H9 (cell line): ENCODE measurements at regions not wholly inside any gene's neighbourhood (a gene's known extent, or its start where the extent isn't known, plus 50 kb on each side); places are given as distances from the start of the nearest gene placed in this dataset.

Experiments used
- DNase-seq: peaks from one replicate; pipeline ENCODE4 v3.0.0-alpha.2; 2017
- H2AFZ ChIP-seq: one replicate; pipeline ENCODE4 v1.6.1; 2013; ENCODE audit warnings: mild to moderate bottlenecking, low read length, control low read depth, moderate library complexity
- H2AK5ac ChIP-seq: 2 replicates; pipeline ENCODE4 v1.6.1; 2013; ENCODE audit warnings: low read length, control low read depth, mixed read lengths; ENCODE audit not compliant: insufficient read length
- H2BK120ac ChIP-seq: one replicate; pipeline ENCODE4 v1.6.1; 2013; ENCODE audit warnings: low read depth, mild to moderate bottlenecking, low read length, control low read depth, inconsistent platforms; ENCODE audit not compliant: poor library complexity, severe bottlenecking
- H2BK12ac ChIP-seq: 2 replicates; pipeline ENCODE4 v1.6.1; 2013; ENCODE audit warnings: low read length, control low read depth, mixed read lengths, low read depth; ENCODE audit not compliant: insufficient read length
- H2BK15ac ChIP-seq: 2 replicates; pipeline ENCODE4 v1.6.1; 2013; ENCODE audit warnings: low read depth, low read length, control low read depth
- H2BK20ac ChIP-seq: one replicate; pipeline ENCODE4 v1.6.1; 2013; ENCODE audit warnings: low read depth, mild to moderate bottlenecking, low read length, control low read depth, inconsistent platforms; ENCODE audit not compliant: poor library complexity, severe bottlenecking
- H2BK5ac ChIP-seq: 2 replicates; pipeline ENCODE4 v1.6.1; 2013; ENCODE audit warnings: low read length, control low read depth, mixed read lengths; ENCODE audit not compliant: insufficient read length
- H3K14ac ChIP-seq: 2 replicates; pipeline ENCODE4 v1.6.1; 2013; ENCODE audit warnings: low read length, control low read depth; ENCODE audit not compliant: insufficient read depth
- H3K18ac ChIP-seq: 2 replicates; pipeline ENCODE4 v1.6.1; 2013; ENCODE audit warnings: low read depth, mild to moderate bottlenecking, mixed read lengths, low read length, control low read depth; ENCODE audit not compliant: insufficient read length
- H3K23ac ChIP-seq: 2 replicates; pipeline ENCODE4 v1.6.1; 2013; ENCODE audit warnings: low read length, control low read depth, mixed read lengths, low read depth; ENCODE audit not compliant: insufficient read length
- H3K23me2 ChIP-seq: 2 replicates; pipeline ENCODE4 v1.6.1; 2013; ENCODE audit warnings: low read depth, mild to moderate bottlenecking, mixed read lengths, low read length, control low read depth; ENCODE audit not compliant: insufficient read length, poor library complexity, severe bottlenecking
- H3K27ac ChIP-seq: 2 replicates; pipeline ENCODE4 v1.5.1; 2013; ENCODE audit warnings: low read length, control low read depth, mixed read lengths, low read depth; ENCODE audit not compliant: insufficient read length
- H3K27me3 ChIP-seq: 2 replicates; pipeline ENCODE4 v1.6.1; 2013; ENCODE audit warnings: low read length, control low read depth, inconsistent platforms; ENCODE audit not compliant: insufficient read depth
- H3K4ac ChIP-seq: 2 replicates; pipeline ENCODE4 v1.6.1; 2013; ENCODE audit warnings: low read depth, mild to moderate bottlenecking, control low read depth, inconsistent platforms, low read length, moderate library complexity
- H3K4me1 ChIP-seq: 2 replicates; pipeline ENCODE4 v1.6.1; 2013; ENCODE audit warnings: low read length, control low read depth, inconsistent platforms; ENCODE audit not compliant: insufficient read depth
- H3K4me2 ChIP-seq: 2 replicates; pipeline ENCODE4 v1.6.1; 2013; ENCODE audit warnings: low read length, control low read depth, mixed read lengths; ENCODE audit not compliant: insufficient read length, insufficient read depth
- H3K56ac ChIP-seq: 2 replicates; pipeline ENCODE4 v1.6.1; 2013; ENCODE audit warnings: low read depth, mild to moderate bottlenecking, mixed read lengths, low read length, control low read depth; ENCODE audit not compliant: insufficient read length
- H3K79me1 ChIP-seq: 2 replicates; pipeline ENCODE4 v1.6.1; 2013; ENCODE audit warnings: low read depth, mild to moderate bottlenecking, moderate library complexity, low read length, control low read depth, inconsistent platforms; ENCODE audit not compliant: insufficient read depth, poor library complexity, severe bottlenecking
- H3K79me2 ChIP-seq: 2 replicates; pipeline ENCODE4 v1.6.1; 2013; ENCODE audit warnings: low read length, control low read depth, inconsistent platforms; ENCODE audit not compliant: insufficient read depth
- H3K9ac ChIP-seq: 2 replicates; pipeline ENCODE4 v1.6.1; 2013; ENCODE audit warnings: low read length, control low read depth, mixed read lengths; ENCODE audit not compliant: insufficient read length; ENCODE audit errors: extremely low read depth
- H3K9me3 ChIP-seq: one replicate; pipeline ENCODE4 v1.6.1; 2013; ENCODE audit warnings: low read depth, low read length, inconsistent platforms; ENCODE audit not compliant: control insufficient read depth
- H3T11ph ChIP-seq: one replicate; pipeline ENCODE4 v1.6.1; 2013; ENCODE audit warnings: mild to moderate bottlenecking, low read length, control low read depth, inconsistent platforms
- H4K20me1 ChIP-seq: one replicate; pipeline ENCODE4 v1.6.1; 2013; ENCODE audit not compliant: control insufficient read depth, insufficient read length, insufficient read depth
- H4K5ac ChIP-seq: 2 replicates; pipeline ENCODE4 v1.6.1; 2013; ENCODE audit warnings: low read depth, mild to moderate bottlenecking, mixed read lengths, low read length, control low read depth; ENCODE audit not compliant: insufficient read length
- H4K8ac ChIP-seq: replicated peaks from 2 replicates; pipeline ENCODE4 v1.6.1; 2013; ENCODE audit warnings: low read length, control low read depth, mixed read lengths, low read depth; ENCODE audit not compliant: insufficient read length
- H4K91ac ChIP-seq: 2 replicates; pipeline ENCODE4 v1.6.1; 2013; ENCODE audit warnings: low read depth, mild to moderate bottlenecking, moderate library complexity, mixed read lengths, low read length, control low read depth; ENCODE audit not compliant: insufficient read length
- H3K27ac Mint-ChIP-seq, 3 experiments: 2 replicates in 2 of 3; 3 replicates in 1 of 3; pipeline ENCODE4 v1.8.0; 2020 to 2021; ENCODE audit warnings: mixed read lengths in 3 of 3, mild to moderate bottlenecking in 1 of 3, moderate library complexity in 1 of 3
- H3K27me3 Mint-ChIP-seq: 2 replicates; pipeline ENCODE4 v1.8.0; 2021; ENCODE audit warnings: low read depth, mild to moderate bottlenecking, moderate library complexity, mixed read lengths
- H3K36me3 Mint-ChIP-seq, 3 experiments: 2 replicates in 2 of 3; 3 replicates in 1 of 3; pipeline ENCODE4 v1.8.0; 2020 to 2021; ENCODE audit warnings: low read depth in 3 of 3, mixed read lengths in 3 of 3; ENCODE audit not compliant: insufficient read depth in 1 of 3
- H3K4me1 Mint-ChIP-seq, 2 experiments: 2 replicates each; pipeline ENCODE4 v1.8.0; 2020; ENCODE audit warnings: mixed read lengths in 2 of 2
- H3K4me3 Mint-ChIP-seq, 2 experiments: 2 replicates in 1 of 2; 3 replicates in 1 of 2; pipeline ENCODE4 v1.8.0; 2020 to 2021; ENCODE audit warnings: mild to moderate bottlenecking in 2 of 2, mixed read lengths in 2 of 2, moderate library complexity in 1 of 2
- H3K9me3 Mint-ChIP-seq, 2 experiments: 2 replicates in 1 of 2; 3 replicates in 1 of 2; pipeline ENCODE4 v1.8.0; 2020; ENCODE audit warnings: mild to moderate bottlenecking in 2 of 2, mixed read lengths in 2 of 2, moderate library complexity in 1 of 2
- WGBS: extraction: QIAGEN DNeasy Blood & Tissue Kit; methylation state at CpG from one replicate; pipeline ENCODE4 v1.1.7; 2013; ENCODE audit warnings: missing lambda C conversion rate, low lambda C conversion rate, mixed read lengths; ENCODE audit not compliant: insufficient read length; ENCODE audit errors: extremely low coverage; 5-methylcytosine and 5-hydroxymethylcytosine counted together
- TF ChIP-seq, protein P1 (sequence below): fragments of 200-600 bp; sonication (generic); conservative IDR thresholded peaks from 3 replicates; pipeline ENCODE4 v1.8.0; 2021; ENCODE audit warnings: antibody characterized with exemption, mild to moderate bottlenecking

- Histone ChIP-seq H3K27me3 (no peaks in the 10 kb centered on the region), H3K79me1 (no peaks in the 10 kb centered on the region), H3K18ac (no peak overlapping the region), H2AK5ac (no peak overlapping the region), H3K4ac (no peak overlapping the region), H3K56ac (no peak overlapping the region), H2BK20ac (no peak overlapping the region), H2AFZ (no peak overlapping the region), H2BK120ac (no peak overlapping the region), H3T11ph (no peak overlapping the region), H2BK5ac (no peak overlapping the region), H4K8ac (no peak overlapping the region), H3K79me2 (no peaks in the 10 kb centered on the region), H3K14ac (no peak overlapping the region), H4K20me1 (no peaks in the 10 kb centered on the region), H3K27ac (no peak overlapping the region), H2BK15ac (no peak overlapping the region), H2BK12ac (no peak overlapping the region), H3K4me1 (peaks cover 2% of the 10 kb centered on the region; the same call in 1 of the 2 replicates), H4K91ac (no peak overlapping the region), H3K9ac (no peak overlapping the region), H3K23me2 (no peaks in the 10 kb centered on the region), H3K9me3 (no peaks in the 10 kb centered on the region), H4K5ac (no peak overlapping the region), H3K23ac (no peak overlapping the region), H3K4me2 (no peak overlapping the region)
- Mint-ChIP-seq H3K27me3 (no peaks in the 10 kb centered on the region), H3K4me3 (no peak overlapping the region), H3K4me1 (peaks cover 8 to 9% of the 10 kb centered on the region in 2 experiments), H3K36me3 (no peaks in the 10 kb centered on the region; a peak in 1 of 7 replicates), H3K27ac (peak overlapping the region in 2 of 3 experiments; percentile 57 to 77; a peak in 3 of 7 replicates), H3K9me3 (no peaks in the 10 kb centered on the region; a peak in 1 of 5 replicates)
- TF ChIP-seq, protein P1, sequence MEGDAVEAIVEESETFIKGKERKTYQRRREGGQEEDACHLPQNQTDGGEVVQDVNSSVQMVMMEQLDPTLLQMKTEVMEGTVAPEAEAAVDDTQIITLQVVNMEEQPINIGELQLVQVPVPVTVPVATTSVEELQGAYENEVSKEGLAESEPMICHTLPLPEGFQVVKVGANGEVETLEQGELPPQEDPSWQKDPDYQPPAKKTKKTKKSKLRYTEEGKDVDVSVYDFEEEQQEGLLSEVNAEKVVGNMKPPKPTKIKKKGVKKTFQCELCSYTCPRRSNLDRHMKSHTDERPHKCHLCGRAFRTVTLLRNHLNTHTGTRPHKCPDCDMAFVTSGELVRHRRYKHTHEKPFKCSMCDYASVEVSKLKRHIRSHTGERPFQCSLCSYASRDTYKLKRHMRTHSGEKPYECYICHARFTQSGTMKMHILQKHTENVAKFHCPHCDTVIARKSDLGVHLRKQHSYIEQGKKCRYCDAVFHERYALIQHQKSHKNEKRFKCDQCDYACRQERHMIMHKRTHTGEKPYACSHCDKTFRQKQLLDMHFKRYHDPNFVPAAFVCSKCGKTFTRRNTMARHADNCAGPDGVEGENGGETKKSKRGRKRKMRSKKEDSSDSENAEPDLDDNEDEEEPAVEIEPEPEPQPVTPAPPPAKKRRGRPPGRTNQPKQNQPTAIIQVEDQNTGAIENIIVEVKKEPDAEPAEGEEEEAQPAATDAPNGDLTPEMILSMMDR = no peak
- WGBS = no CpG with 5 or more reads among the region's 1 CpG
- DNase-seq = no peak
Observed at GRCh38 chr7:109259151-109259550, 689.5 kb downstream of the DNAJB9 start.
